ENCODE measurements at regions not wholly inside any gene's neighbourhood (a gene's known extent, or its start where the extent isn't known, plus 50 kb on each side); places are given as distances from the start of the nearest gene placed in this dataset.
"Not testable (repeated sequence)": the region's sequence is repeated elsewhere in the genome, so short reads cannot be mapped to it uniquely, and the experiment has no call there.

- DNase-seq (ENCODE audit: low read depth in 2 of 3, low spot score in 2 of 3): peak in 2 of 3 donors; percentile 69 to 70
Observed at GRCh38 chr14:99995700-99996356, 69.4 kb upstream of the EVL start.

DNA sequence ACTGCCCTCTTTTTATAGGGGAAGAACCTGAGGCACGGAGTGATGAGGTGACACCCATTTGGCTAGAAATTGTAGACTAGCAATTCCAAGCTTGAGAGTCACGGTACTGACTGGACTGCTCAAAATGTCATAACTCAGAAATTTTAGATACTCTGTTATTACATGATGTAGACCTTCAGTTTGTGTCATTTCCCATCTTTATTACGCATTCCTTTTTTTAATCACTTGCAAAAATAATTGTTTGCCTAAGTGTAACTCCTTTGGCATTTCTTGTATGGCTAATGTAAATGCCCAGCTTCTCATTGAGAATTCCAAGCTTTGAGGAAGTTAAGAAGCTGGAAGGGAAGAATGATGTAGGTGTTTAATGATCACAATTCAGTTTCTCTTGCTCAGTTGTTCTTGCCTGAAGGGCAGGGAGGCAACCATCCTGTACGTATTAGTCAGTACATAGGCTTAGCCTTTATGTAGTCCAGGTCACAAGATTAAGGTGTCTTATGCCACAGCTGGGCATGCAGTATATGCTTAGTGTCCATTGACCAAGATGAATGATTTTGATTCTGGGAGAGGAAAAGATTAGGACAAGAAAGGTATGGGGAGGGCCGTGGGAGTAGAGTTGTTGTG lies 68.2 kb upstream of the EVL start:
- DNase-seq (ENCODE audit: low read depth in 2 of 3, low spot score in 2 of 3): no peak

DNA sequence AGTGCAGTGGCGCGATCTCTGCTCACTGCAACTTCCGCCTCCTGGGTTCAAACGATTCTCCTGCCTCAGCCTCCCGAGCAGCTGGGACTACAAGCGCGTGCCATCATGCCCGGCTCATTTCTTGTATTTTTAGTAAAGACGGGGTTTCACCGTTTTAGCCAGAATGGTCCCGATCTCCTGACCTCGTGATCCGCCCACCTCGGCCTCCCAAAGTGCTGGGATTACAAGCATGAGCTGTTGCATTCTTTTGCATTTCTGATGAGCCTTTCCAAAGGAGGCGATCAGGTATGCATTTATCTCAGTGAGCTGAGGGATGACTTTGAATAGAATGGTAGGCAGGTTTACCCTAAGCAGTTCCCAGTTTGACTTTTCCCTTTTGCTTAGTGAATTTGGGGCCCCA lies 64.8 kb upstream of the EVL start:
- not testable (repeated sequence) for DNase-seq (ENCODE audit: low read depth in 2 of 3, low spot score in 2 of 3)

GRCh38 chr14:100004392-100004791 lies 60.8 kb upstream of the EVL start:
- DNase-seq (ENCODE audit: low read depth in 2 of 3, low spot score in 2 of 3): no peak

DNA sequence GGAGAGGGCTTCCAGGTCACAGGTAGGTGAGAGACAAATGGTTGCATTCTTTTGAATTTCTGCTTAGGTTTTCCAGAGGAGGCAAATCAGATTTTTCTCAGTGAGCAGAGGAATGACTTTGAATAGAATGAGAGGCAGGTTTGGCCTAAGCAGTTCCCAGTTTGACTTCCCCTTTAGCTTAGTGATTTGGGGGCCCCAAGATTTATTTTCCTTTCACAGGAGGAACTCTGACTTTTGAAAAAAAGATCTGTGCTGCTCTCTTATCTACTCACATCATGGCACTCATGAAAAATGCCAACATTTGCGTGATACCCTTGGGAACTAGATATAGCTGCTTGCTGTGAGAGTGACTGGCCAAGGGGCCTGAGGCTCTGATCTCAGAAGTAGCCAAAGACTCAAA lies 58.0 kb upstream of the EVL start:
- DNase-seq (ENCODE audit: low read depth in 2 of 3, low spot score in 2 of 3): peak in 2 of 3 donors; percentile 16 to 59

GRCh38 chr14:100009802-100010201 lies 55.4 kb upstream of the EVL start:
- not testable (repeated sequence) for DNase-seq (ENCODE audit: low read depth in 2 of 3, low spot score in 2 of 3)

- no peak for DNase-seq (ENCODE audit: low read depth in 2 of 3, low spot score in 2 of 3)
Observed at GRCh38 chr14:100010679-100011078, 54.5 kb upstream of the EVL start.

GRCh38 chr14:100011628-100012325 lies 53.4 kb upstream of the EVL start:
- DNase-seq (ENCODE audit: low read depth in 2 of 3, low spot score in 2 of 3): no peak

DNA sequence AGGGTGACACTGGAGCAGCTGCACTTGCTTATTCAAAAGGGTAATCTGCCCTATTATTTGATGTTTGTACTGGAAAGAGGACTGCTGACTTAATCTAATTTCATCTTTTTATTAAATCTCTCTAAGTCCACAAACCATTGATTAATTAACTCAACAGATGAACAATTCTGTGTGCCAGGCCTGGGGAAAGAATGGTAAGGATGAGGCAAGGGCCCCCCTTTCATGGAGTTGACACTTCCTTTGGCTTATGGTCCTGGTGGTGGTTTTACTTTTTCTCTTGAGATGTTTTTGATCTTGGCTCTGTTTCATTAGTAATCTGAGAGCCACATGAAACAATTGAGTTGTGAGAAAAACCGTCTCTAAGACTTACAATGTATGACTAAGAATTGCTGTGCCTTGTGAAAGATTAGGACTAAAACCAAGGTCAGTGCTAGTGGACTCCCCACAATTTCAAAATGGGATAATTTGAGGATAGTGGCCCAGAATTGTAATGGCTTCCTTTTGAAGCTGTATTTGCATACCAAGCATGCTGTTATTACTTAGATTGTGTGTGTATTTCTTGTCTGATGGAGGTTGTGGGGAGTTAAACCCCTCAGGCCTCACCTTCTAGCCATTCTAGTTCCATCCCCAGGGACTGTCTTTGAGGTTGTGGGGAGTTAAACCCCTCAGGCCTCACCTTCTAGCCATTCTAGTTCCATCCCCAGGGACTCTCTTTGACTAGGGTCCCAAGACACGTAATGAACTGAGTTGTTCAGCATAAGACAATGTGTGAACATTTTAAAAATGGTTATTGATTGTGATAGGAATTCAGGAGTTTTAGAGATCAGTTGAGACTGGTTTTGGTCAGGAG lies 52.5 kb upstream of the EVL start:
- DNase-seq (ENCODE audit: low read depth in 2 of 3, low spot score in 2 of 3): no peak

DNA sequence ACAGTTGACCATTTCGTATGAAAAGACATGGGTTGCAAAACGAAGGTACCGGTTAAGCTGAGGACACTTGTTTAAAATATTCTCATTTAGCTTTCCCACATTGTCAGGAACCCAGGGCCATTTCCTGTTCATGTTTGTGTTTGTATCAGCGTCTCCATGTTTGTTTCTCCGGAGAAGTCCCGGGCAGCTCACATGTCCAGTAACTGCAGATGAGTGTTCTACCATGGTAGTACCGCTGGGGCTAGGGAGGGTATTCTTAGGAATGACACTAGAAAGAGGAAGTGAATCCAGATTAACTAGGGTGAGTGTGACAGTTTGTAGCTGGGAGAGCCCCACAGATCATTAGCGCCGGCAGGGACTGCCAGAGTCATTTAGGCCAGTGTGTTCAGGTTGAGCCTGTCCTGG lies 50.0 kb upstream of the EVL start:
- peak in 1 of 3 donors; percentile 21 for DNase-seq (ENCODE audit: low read depth in 2 of 3, low spot score in 2 of 3)

Measured in hematopoietic multipotent progenitor cell (in vitro differentiated cells).